ENCODE measurements at regions not wholly inside any gene's neighbourhood (a gene's known extent, or its start where the extent isn't known, plus 50 kb on each side); places are given as distances from the start of the nearest gene placed in this dataset.

DNA sequence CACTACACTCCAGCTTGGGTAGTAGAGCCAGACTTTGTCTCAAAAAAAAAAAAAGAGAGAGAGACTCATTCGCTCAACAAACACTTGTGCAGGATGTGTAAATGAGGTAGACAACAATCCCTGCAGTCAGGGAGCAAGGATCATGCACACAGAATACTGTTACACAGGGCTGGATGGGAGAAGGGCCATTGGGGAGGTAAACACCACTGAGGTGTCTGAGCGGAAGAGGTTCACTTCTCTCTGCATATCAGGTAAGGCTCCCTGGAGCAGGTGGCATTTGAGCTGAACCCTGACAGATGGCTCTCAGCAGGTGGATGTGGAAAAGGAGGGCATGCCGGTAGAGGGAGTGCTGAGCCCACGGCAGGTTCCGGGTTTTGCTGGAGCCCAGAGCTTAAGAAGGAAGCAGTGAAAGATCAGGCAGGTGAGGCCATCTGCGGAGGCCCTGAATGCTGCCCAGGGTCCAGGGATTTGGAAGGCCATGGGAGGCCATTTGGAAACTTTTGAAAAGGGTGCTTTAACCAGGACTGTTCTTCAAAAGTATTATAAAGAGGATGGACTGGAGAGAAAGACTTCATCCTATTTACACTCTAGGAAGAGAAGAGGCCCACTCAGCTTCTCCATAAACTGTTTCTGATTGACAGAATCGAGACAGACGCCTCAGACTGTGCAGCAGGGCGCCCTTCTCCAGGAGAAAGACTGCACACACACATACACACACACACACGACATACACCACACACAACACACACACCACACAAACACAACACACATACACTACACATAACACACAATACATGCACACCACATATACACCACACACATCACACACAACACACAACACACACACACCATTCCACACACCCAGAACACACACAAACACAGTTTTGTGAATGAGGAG lies 199.4 kb downstream of the USP12 start (continued):
- TF ChIP-seq ZNF140 (CRISPR knock-in tag; IDR thresholded peaks at IDR 0.05) (no peak), CTBP1 (IDR thresholded peaks at IDR 0.05; ENCODE audit: borderline replicate concordance) (peak; percentile 49; the same call in 1 of the 2 replicates), ZBTB7A (IDR thresholded peaks at IDR 0.05; ENCODE audit: borderline replicate concordance, control insufficient read depth, low read depth, low read length) (no peak), MEF2D (tag; conservative IDR thresholded peaks at IDR 0.05; ENCODE audit: low read depth) (no peak), SAP30 (IDR thresholded peaks at IDR 0.05; ENCODE audit: borderline replicate concordance, insufficient read depth, low read depth, low read length, poor library complexity, severe bottlenecking) (no peak), ZNF3 (CRISPR knock-in tag; IDR thresholded peaks at IDR 0.05) (no peak), ZNF699 (CRISPR knock-in tag; IDR thresholded peaks at IDR 0.05; ENCODE audit: insufficient replicate concordance) (no peak), ZNF197 (CRISPR knock-in tag; IDR thresholded peaks at IDR 0.05; ENCODE audit: low read depth) (no peak), ZBED1 (IDR thresholded peaks at IDR 0.05) (no peak), ZNF143 (CRISPR knock-in tag; IDR thresholded peaks at IDR 0.05) (no peak), RCOR1 (IDR thresholded peaks at IDR 0.05; ENCODE audit: borderline replicate concordance in 1 of 2, low read depth in 2 of 2, low read length in 2 of 2) (peak in 1 of 2 experiments; percentile 49; a peak in 1 of 4 replicates), WHSC1 (IDR thresholded peaks at IDR 0.05; ENCODE audit: low read length) (no peak), MEIS2 (IDR thresholded peaks at IDR 0.05; ENCODE audit: partially characterized antibody) (peak; percentile 12), ZNF79 (CRISPR knock-in tag; IDR thresholded peaks at IDR 0.05; ENCODE audit: low read depth) (no peak), MCM2 (IDR thresholded peaks at IDR 0.05; ENCODE audit: low read depth) (no peak)
- TF ChIP-seq, protein P1, sequence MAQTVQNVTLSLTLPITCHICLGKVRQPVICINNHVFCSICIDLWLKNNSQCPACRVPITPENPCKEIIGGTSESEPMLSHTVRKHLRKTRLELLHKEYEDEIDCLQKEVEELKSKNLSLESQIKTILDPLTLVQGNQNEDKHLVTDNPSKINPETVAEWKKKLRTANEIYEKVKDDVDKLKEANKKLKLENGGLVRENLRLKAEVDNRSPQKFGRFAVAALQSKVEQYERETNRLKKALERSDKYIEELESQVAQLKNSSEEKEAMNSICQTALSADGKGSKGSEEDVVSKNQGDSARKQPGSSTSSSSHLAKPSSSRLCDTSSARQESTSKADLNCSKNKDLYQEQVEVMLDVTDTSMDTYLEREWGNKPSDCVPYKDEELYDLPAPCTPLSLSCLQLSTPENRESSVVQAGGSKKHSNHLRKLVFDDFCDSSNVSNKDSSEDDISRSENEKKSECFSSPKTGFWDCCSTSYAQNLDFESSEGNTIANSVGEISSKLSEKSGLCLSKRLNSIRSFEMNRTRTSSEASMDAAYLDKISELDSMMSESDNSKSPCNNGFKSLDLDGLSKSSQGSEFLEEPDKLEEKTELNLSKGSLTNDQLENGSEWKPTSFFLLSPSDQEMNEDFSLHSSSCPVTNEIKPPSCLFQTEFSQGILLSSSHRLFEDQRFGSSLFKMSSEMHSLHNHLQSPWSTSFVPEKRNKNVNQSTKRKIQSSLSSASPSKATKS (CRISPR knock-in tag; IDR thresholded peaks at IDR 0.05) = no peak
- TF ChIP-seq, protein P2, sequence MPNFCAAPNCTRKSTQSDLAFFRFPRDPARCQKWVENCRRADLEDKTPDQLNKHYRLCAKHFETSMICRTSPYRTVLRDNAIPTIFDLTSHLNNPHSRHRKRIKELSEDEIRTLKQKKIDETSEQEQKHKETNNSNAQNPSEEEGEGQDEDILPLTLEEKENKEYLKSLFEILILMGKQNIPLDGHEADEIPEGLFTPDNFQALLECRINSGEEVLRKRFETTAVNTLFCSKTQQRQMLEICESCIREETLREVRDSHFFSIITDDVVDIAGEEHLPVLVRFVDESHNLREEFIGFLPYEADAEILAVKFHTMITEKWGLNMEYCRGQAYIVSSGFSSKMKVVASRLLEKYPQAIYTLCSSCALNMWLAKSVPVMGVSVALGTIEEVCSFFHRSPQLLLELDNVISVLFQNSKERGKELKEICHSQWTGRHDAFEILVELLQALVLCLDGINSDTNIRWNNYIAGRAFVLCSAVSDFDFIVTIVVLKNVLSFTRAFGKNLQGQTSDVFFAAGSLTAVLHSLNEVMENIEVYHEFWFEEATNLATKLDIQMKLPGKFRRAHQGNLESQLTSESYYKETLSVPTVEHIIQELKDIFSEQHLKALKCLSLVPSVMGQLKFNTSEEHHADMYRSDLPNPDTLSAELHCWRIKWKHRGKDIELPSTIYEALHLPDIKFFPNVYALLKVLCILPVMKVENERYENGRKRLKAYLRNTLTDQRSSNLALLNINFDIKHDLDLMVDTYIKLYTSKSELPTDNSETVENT (CRISPR knock-in tag; IDR thresholded peaks at IDR 0.05) = no peak
- TF ChIP-seq, protein P3, sequence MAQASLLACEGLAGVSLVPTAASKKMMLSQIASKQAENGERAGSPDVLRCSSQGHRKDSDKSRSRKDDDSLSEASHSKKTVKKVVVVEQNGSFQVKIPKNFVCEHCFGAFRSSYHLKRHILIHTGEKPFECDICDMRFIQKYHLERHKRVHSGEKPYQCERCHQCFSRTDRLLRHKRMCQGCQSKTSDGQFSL (CRISPR knock-in tag; IDR thresholded peaks at IDR 0.05) = no peak
- TF ChIP-seq, protein P3 (tag; IDR thresholded peaks at IDR 0.05) = no peak
- TF ChIP-seq, protein P4, sequence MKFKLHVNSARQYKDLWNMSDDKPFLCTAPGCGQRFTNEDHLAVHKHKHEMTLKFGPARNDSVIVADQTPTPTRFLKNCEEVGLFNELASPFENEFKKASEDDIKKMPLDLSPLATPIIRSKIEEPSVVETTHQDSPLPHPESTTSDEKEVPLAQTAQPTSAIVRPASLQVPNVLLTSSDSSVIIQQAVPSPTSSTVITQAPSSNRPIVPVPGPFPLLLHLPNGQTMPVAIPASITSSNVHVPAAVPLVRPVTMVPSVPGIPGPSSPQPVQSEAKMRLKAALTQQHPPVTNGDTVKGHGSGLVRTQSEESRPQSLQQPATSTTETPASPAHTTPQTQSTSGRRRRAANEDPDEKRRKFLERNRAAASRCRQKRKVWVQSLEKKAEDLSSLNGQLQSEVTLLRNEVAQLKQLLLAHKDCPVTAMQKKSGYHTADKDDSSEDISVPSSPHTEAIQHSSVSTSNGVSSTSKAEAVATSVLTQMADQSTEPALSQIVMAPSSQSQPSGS (CRISPR knock-in tag; IDR thresholded peaks at IDR 0.05) = no peak

All from K562 (cell line).